CD4-positive, alpha-beta T cell (primary cell): ENCODE measurements at regions not wholly inside any gene's neighbourhood (a gene's known extent, or its start where the extent isn't known, plus 50 kb on each side); places are given as distances from the start of the nearest gene placed in this dataset.
"Not testable (repeated sequence)": the region's sequence is repeated elsewhere in the genome, so short reads cannot be mapped to it uniquely, and the experiment has no call there.

Experiments
- ATAC-seq: fragments of 200-7000 bp; cut with Tn5 transposase; one replicate; pipeline ENCODE4 v1.10.0; 2022; ENCODE audit warnings: mild to moderate bottlenecking; ENCODE audit not compliant: poor library complexity
- CTCF ChIA-PET: fragments of 350-600 bp; sonication (Branson Sonifier 250); formaldehyde crosslinking; loops from one replicate; lab custom pipeline; 2021; ENCODE audit warnings: antibody characterized with exemption, inconsistent platforms; lab: Charles Lee
- POLR2A ChIA-PET: fragments of 350-600 bp; sonication (Branson Sonifier 250); formaldehyde crosslinking; loops from one replicate; lab custom pipeline; 2021; ENCODE audit warnings: antibody characterized with exemption, inconsistent platforms; lab: Charles Lee
- DNase-seq, 14 experiments: peaks; one replicate each; pipeline ENCODE4 v3.0.0-alpha.2; 2013 to 2020; ENCODE audit warnings: mixed read lengths in 2 of 14
- H3K27ac ChIP-seq, 2 donors: one replicate each; pipeline versions ENCODE4 v1.5.1 to v1.7.0; 2013; ENCODE audit warnings: low read length in 2 of 2, low read depth in 1 of 2, mild to moderate bottlenecking in 1 of 2
- H3K27me3 ChIP-seq, 2 experiments: 1 replicate in 1 of 2; 2 replicates in 1 of 2; pipeline versions ENCODE4 v1.6.1 to v1.7.0; 2013; ENCODE audit warnings: low read length in 2 of 2, control low read depth in 1 of 2, mild to moderate bottlenecking in 1 of 2, moderate library complexity in 1 of 2; ENCODE audit not compliant: insufficient read depth in 2 of 2, control insufficient read depth in 1 of 2
- H3K36me3 ChIP-seq: one replicate; pipeline ENCODE4 v1.6.1; 2013; ENCODE audit warnings: low read length, control low read depth; ENCODE audit not compliant: insufficient read depth
- H3K4me1 ChIP-seq: one replicate; pipeline ENCODE4 v1.6.1; 2013; ENCODE audit warnings: low read length, control low read depth; ENCODE audit not compliant: insufficient read depth
- H3K4me3 ChIP-seq: one replicate; pipeline ENCODE4 v1.5.1; 2013; ENCODE audit warnings: mild to moderate bottlenecking, low read length, moderate library complexity
- H3K9me3 ChIP-seq, 2 experiments: 1 replicate in 1 of 2; 2 replicates in 1 of 2; pipeline versions ENCODE4 v1.6.1 to v1.7.0; 2013; ENCODE audit warnings: low read length in 2 of 2, mild to moderate bottlenecking in 2 of 2, control low read depth in 1 of 2, moderate library complexity in 1 of 2; ENCODE audit not compliant: control insufficient read depth in 1 of 2, insufficient read depth in 1 of 2
- H3K27ac Mint-ChIP-seq: one replicate; pipeline ENCODE4 v1.8.0; 2020; ENCODE audit warnings: mixed read lengths
- H3K27me3 Mint-ChIP-seq: one replicate; pipeline ENCODE4 v1.8.0; 2021; ENCODE audit warnings: mixed read lengths
- H3K36me3 Mint-ChIP-seq: one replicate; pipeline ENCODE4 v1.8.0; 2021; ENCODE audit warnings: low read depth, mixed read lengths
- H3K4me1 Mint-ChIP-seq: one replicate; pipeline ENCODE4 v1.8.0; 2021; ENCODE audit warnings: low read depth, mixed read lengths
- H3K4me3 Mint-ChIP-seq: one replicate; pipeline ENCODE4 v1.8.0; 2020; ENCODE audit warnings: mild to moderate bottlenecking, mixed read lengths
- H3K9me3 Mint-ChIP-seq: one replicate; pipeline ENCODE4 v1.8.0; 2020; ENCODE audit warnings: mixed read lengths
- CTCF ChIP-seq: fragments of 200-600 bp; IDR thresholded peaks from one replicate; pipeline ENCODE4 v1.8.0; 2022; ENCODE audit warnings: antibody characterized with exemption, mild to moderate bottlenecking
- intact Hi-C, 2 experiments: fragments of 100-400 bp; cut with DNase I in 1 of 2; cut with micrococcal nuclease in 1 of 2; formaldehyde crosslinking; loops; one replicate each; pipeline versions ENCODE4 v1.15.1 to v1.9.0; 2023 to 2025; cut with DNase I, micrococcal nuclease

- POLR2A ChIA-PET = no interaction called here
- no peak overlapping the region for H3K27ac Mint-ChIP-seq
- TF ChIP-seq CTCF = no peak
- H3K4me3 Mint-ChIP-seq = no peak overlapping the region
- no peaks in the 10 kb centered on the region for H3K9me3 ChIP-seq
- CTCF ChIA-PET = no interaction called here
- no peaks in the 10 kb centered on the region for H3K27me3 Mint-ChIP-seq
- DNase-seq (no peak), ATAC-seq (no peak)
- no peaks in the 10 kb centered on the region for H3K4me1 ChIP-seq
- H3K9me3 Mint-ChIP-seq = peaks cover under 1% of the 10 kb centered on the region
- H3K4me1 Mint-ChIP-seq = peaks cover 7% of the 10 kb centered on the region
- H3K36me3 ChIP-seq = no peaks in the 10 kb centered on the region
- no peaks in the 10 kb centered on the region for H3K27me3 ChIP-seq
- H3K4me3 ChIP-seq = no peak overlapping the region
- H3K27ac ChIP-seq = no peak overlapping the region
- intact Hi-C loops = no loop called here
- peaks cover 6% of the 10 kb centered on the region for H3K36me3 Mint-ChIP-seq
Measured at GRCh38 chr12:46629331-46630229, 196.2 kb downstream of the SLC38A4 start.

- ChIA-PET POLR2A (no interaction called here), CTCF (no interaction called here)
- intact Hi-C loops = no loop called here
- no peak overlapping the region for H3K4me3 ChIP-seq
- H3K9me3 Mint-ChIP-seq = no peaks in the 10 kb centered on the region
- no peaks in the 10 kb centered on the region for H3K4me1 ChIP-seq
- no peaks in the 10 kb centered on the region for H3K36me3 Mint-ChIP-seq
- no peaks in the 10 kb centered on the region for H3K36me3 ChIP-seq
- H3K4me3 Mint-ChIP-seq = no peak overlapping the region
- no peak for DNase-seq
- H3K27me3 ChIP-seq = no peaks in the 10 kb centered on the region
- TF ChIP-seq CTCF = no peak
- no peak overlapping the region for H3K27ac Mint-ChIP-seq
- H3K27ac ChIP-seq = no peak overlapping the region
- H3K27me3 Mint-ChIP-seq = no peaks in the 10 kb centered on the region
- peaks cover 12% of the 10 kb centered on the region for H3K4me1 Mint-ChIP-seq
- no peaks in the 10 kb centered on the region for H3K9me3 ChIP-seq
- no peak for ATAC-seq
Measured at GRCh38 chr12:46628176-46628575, 197.6 kb downstream of the SLC38A4 start.

GRCh38 chr12:46627686-46628085 is 198.1 kb downstream of the SLC38A4 start:
- no peak overlapping the region for H3K27ac Mint-ChIP-seq
- intact Hi-C loops = no loop called here
- H3K4me3 Mint-ChIP-seq = no peak overlapping the region
- CTCF ChIA-PET = no interaction called here
- H3K9me3 Mint-ChIP-seq = no peaks in the 10 kb centered on the region
- no peak for ATAC-seq
- Histone ChIP-seq H3K27me3 (no peaks in the 10 kb centered on the region), H3K4me1 (no peaks in the 10 kb centered on the region), H3K27ac (no peak overlapping the region), H3K9me3 (no peaks in the 10 kb centered on the region), H3K36me3 (no peaks in the 10 kb centered on the region), H3K4me3 (no peak overlapping the region)
- H3K4me1 Mint-ChIP-seq = peaks cover 12% of the 10 kb centered on the region
- H3K27me3 Mint-ChIP-seq = no peaks in the 10 kb centered on the region
- TF ChIP-seq CTCF = no peak
- no peaks in the 10 kb centered on the region for H3K36me3 Mint-ChIP-seq
- DNase-seq = no peak
- POLR2A ChIA-PET = no interaction called here

GRCh38 chr12:46619474-46619873 is 206.3 kb downstream of the SLC38A4 start:
- DNase-seq, H3K4me3 ChIP-seq, H3K36me3 ChIP-seq, H3K4me1 Mint-ChIP-seq, H3K27me3 Mint-ChIP-seq, intact Hi-C loops, ATAC-seq, H3K27ac ChIP-seq, H3K27ac Mint-ChIP-seq, H3K9me3 Mint-ChIP-seq, H3K27me3 ChIP-seq, H3K4me1 ChIP-seq, H3K36me3 Mint-ChIP-seq, POLR2A ChIA-PET, H3K4me3 Mint-ChIP-seq, CTCF ChIA-PET: not testable (repeated sequence)
- H3K9me3 ChIP-seq = peaks cover 0 to 11% of the 10 kb centered on the region in 2 experiments

GRCh38 chr12:46617737-46618136 is 208.1 kb downstream of the SLC38A4 start:
- intact Hi-C loops, H3K27me3 ChIP-seq, H3K4me3 Mint-ChIP-seq, POLR2A ChIA-PET, ATAC-seq, H3K27ac ChIP-seq, H3K4me1 Mint-ChIP-seq, CTCF ChIA-PET, H3K36me3 Mint-ChIP-seq, H3K4me3 ChIP-seq, H3K27me3 Mint-ChIP-seq, H3K27ac Mint-ChIP-seq, H3K36me3 ChIP-seq, H3K9me3 Mint-ChIP-seq, H3K4me1 ChIP-seq, DNase-seq: not testable (repeated sequence)
- peaks cover 0 to 11% of the 10 kb centered on the region in 2 experiments for H3K9me3 ChIP-seq
